HG03439 (cell line): ENCODE measurements at regions not wholly inside any gene's neighbourhood (a gene's known extent, or its start where the extent isn't known, plus 50 kb on each side); places are given as distances from the start of the nearest gene placed in this dataset.

Source experiments
- ATAC-seq: cut with Tn5 transposase; IDR thresholded peaks from one replicate; pipeline ENCODE4 v1.9.1; 2021; ENCODE audit warnings: mild to moderate bottlenecking, moderate library complexity; ENCODE audit not compliant: unreplicated experiment

- ATAC-seq: no peak
These were observed 176.7 kb downstream of the MED10 start for GRCh38 chr5:6201631-6202030.

- ATAC-seq: no peak
These were observed 179.8 kb downstream of the MED10 start for GRCh38 chr5:6198531-6198930.

- no peak for ATAC-seq
These were observed 180.9 kb downstream of the MED10 start for GRCh38 chr5:6197427-6197826.

GRCh38 chr5:6195711-6196358, 182.5 kb downstream of the MED10 start:
- ATAC-seq: no peak

GRCh38 chr5:6194906-6195612, 183.3 kb downstream of the MED10 start:
- no peak for ATAC-seq

GRCh38 chr5:6194261-6194875, 184.0 kb downstream of the MED10 start:
- ATAC-seq: no peak

- no peak for ATAC-seq
These were observed 185.0 kb downstream of the MED10 start for GRCh38 chr5:6193310-6193709.

GRCh38 chr5:6190838-6191237, 187.5 kb downstream of the MED10 start:
- ATAC-seq: no peak

- no peak for ATAC-seq
These were observed 189.4 kb downstream of the MED10 start for GRCh38 chr5:6188976-6189375.

- peak; percentile 94 for ATAC-seq
These were observed 190.0 kb downstream of the MED10 start for GRCh38 chr5:6188344-6188743.

GRCh38 chr5:6187501-6187900, 190.8 kb downstream of the MED10 start:
- ATAC-seq: no peak

GRCh38 chr5:6185574-6185973, 192.8 kb downstream of the MED10 start:
- no peak for ATAC-seq

GRCh38 chr5:6184481-6184880, 193.9 kb downstream of the MED10 start:
- ATAC-seq: no peak

- no peak for ATAC-seq
These were observed 194.7 kb downstream of the MED10 start for GRCh38 chr5:6183391-6184390.

- no peak for ATAC-seq
These were observed 196.0 kb downstream of the MED10 start for GRCh38 chr5:6182271-6182815.

GRCh38 chr5:6181871-6182270, 196.5 kb downstream of the MED10 start:
- no peak for ATAC-seq

- no peak for ATAC-seq
These were observed 197.1 kb downstream of the MED10 start for GRCh38 chr5:6181147-6181729.

- no peak for ATAC-seq
These were observed 198.0 kb downstream of the MED10 start for GRCh38 chr5:6180231-6180872.

GRCh38 chr5:6178846-6179532, 199.4 kb downstream of the MED10 start:
- ATAC-seq: no peak
